GM18867 (cell line): ENCODE measurements at regions not wholly inside any gene's neighbourhood (a gene's known extent, or its start where the extent isn't known, plus 50 kb on each side); places are given as distances from the start of the nearest gene placed in this dataset.

ENCODE experiments used
- ATAC-seq: cut with Tn5 transposase; IDR thresholded peaks from one replicate; pipeline ENCODE4 v1.9.1; 2021; ENCODE audit warnings: mild to moderate bottlenecking, moderate library complexity; ENCODE audit not compliant: unreplicated experiment

GRCh38 chr12:77433799-77434198 lies 368.4 kb upstream of the E2F7 start:
- ATAC-seq: no peak

- no peak for ATAC-seq
Observed at GRCh38 chr12:77429426-77429825, 364.1 kb upstream of the E2F7 start.

GRCh38 chr12:77421152-77421551 lies 355.8 kb upstream of the E2F7 start:
- no peak for ATAC-seq

GRCh38 chr12:77409551-77409950 lies 344.2 kb upstream of the E2F7 start:
- no peak for ATAC-seq

GRCh38 chr12:77407931-77408330 lies 342.6 kb upstream of the E2F7 start:
- no peak for ATAC-seq

GRCh38 chr12:77406219-77406905 lies 341.0 kb upstream of the E2F7 start:
- no peak for ATAC-seq

GRCh38 chr12:77402716-77403115 lies 337.3 kb upstream of the E2F7 start:
- ATAC-seq: no peak

- no peak for ATAC-seq
Observed at GRCh38 chr12:77401770-77402081, 336.4 kb upstream of the E2F7 start.

GRCh38 chr12:77401064-77401769 lies 335.8 kb upstream of the E2F7 start:
- no peak for ATAC-seq

- ATAC-seq: no peak
Observed at GRCh38 chr12:77392467-77393088, 327.2 kb upstream of the E2F7 start.

GRCh38 chr12:77388445-77389265 lies 323.3 kb upstream of the E2F7 start:
- ATAC-seq: no peak

- no peak for ATAC-seq
Observed at GRCh38 chr12:77387671-77388070, 322.3 kb upstream of the E2F7 start.

- no peak for ATAC-seq
Observed at GRCh38 chr12:77387214-77387613, 321.8 kb upstream of the E2F7 start.

- ATAC-seq: no peak
Observed at GRCh38 chr12:77384941-77385340, 319.6 kb upstream of the E2F7 start.

- ATAC-seq: no peak
Observed at GRCh38 chr12:77382096-77382742, 316.9 kb upstream of the E2F7 start.

GRCh38 chr12:77377622-77378021 lies 312.3 kb upstream of the E2F7 start:
- ATAC-seq: no peak

GRCh38 chr12:77377116-77377515 lies 311.7 kb upstream of the E2F7 start:
- ATAC-seq: no peak

- no peak for ATAC-seq
Observed at GRCh38 chr12:77374673-77375072, 309.3 kb upstream of the E2F7 start.

GRCh38 chr12:77372494-77372893 lies 307.1 kb upstream of the E2F7 start:
- ATAC-seq: no peak

- no peak for ATAC-seq
Observed at GRCh38 chr12:77372026-77372425, 306.7 kb upstream of the E2F7 start.

GRCh38 chr12:77368379-77368778 lies 303.0 kb upstream of the E2F7 start:
- ATAC-seq: no peak
